NCI-H345 treated with DMSO at 0.1 percent for 48 hours (cell line): ENCODE measurements at regions not wholly inside any gene's neighbourhood (a gene's known extent, or its start where the extent isn't known, plus 50 kb on each side); places are given as distances from the start of the nearest gene placed in this dataset.

Experiments
- DNase-seq: peaks from one replicate; lab custom pipeline; 2025; ENCODE audit not compliant: unreplicated experiment; lab: John Stamatoyannopoulos, UW

GRCh38 chr1:235027076-235027861, 101.4 kb downstream of the TOMM20 start:
- no peak for DNase-seq

- no peak for DNase-seq
Measured at GRCh38 chr1:235025422-235025984, 103.1 kb downstream of the TOMM20 start.

- DNase-seq, result no peak
Measured at GRCh38 chr1:235024711-235025421, 103.8 kb downstream of the TOMM20 start.

GRCh38 chr1:235023711-235024439, 104.8 kb downstream of the TOMM20 start:
- DNase-seq, result no peak

GRCh38 chr1:235022981-235023710, 105.5 kb downstream of the TOMM20 start:
- no peak for DNase-seq

- DNase-seq, result no peak
Measured at GRCh38 chr1:235022341-235022980, 106.2 kb downstream of the TOMM20 start.

- no peak for DNase-seq
Measured at GRCh38 chr1:235021815-235022214, 106.8 kb downstream of the TOMM20 start.

GRCh38 chr1:235021321-235021720, 107.3 kb downstream of the TOMM20 start:
- DNase-seq, result no peak

GRCh38 chr1:235019961-235020360, 108.7 kb downstream of the TOMM20 start:
- no peak for DNase-seq

- DNase-seq, result no peak
Measured at GRCh38 chr1:235019471-235019870, 109.2 kb downstream of the TOMM20 start.

- no peak for DNase-seq
Measured at GRCh38 chr1:235018720-235019444, 109.8 kb downstream of the TOMM20 start.

- DNase-seq, result no peak
Measured at GRCh38 chr1:235018161-235018560, 110.5 kb downstream of the TOMM20 start.

GRCh38 chr1:235017719-235018118, 110.9 kb downstream of the TOMM20 start:
- DNase-seq, result no peak

GRCh38 chr1:235017191-235017590, 111.4 kb downstream of the TOMM20 start:
- DNase-seq, result no peak

GRCh38 chr1:235015291-235015985, 113.2 kb downstream of the TOMM20 start:
- DNase-seq, result no peak

GRCh38 chr1:235014756-235015155, 113.9 kb downstream of the TOMM20 start:
- no peak for DNase-seq

- no peak for DNase-seq
Measured at GRCh38 chr1:235013512-235013911, 115.1 kb downstream of the TOMM20 start.

GRCh38 chr1:235012436-235013210, 116.0 kb downstream of the TOMM20 start:
- no peak for DNase-seq
